ENCODE measurements at regions not wholly inside any gene's neighbourhood (a gene's known extent, or its start where the extent isn't known, plus 50 kb on each side); places are given as distances from the start of the nearest gene placed in this dataset.

GRCh38 chr10:7471720-7472367, 61.0 kb upstream of the SFMBT2 start:
- peaks cover 30% of the 10 kb centered on the region for H3K27me3 Mint-ChIP-seq (ENCODE audit: insufficient read depth)

GRCh38 chr10:7470371-7470770, 59.5 kb upstream of the SFMBT2 start:
- TF ChIP-seq, protein P1, sequence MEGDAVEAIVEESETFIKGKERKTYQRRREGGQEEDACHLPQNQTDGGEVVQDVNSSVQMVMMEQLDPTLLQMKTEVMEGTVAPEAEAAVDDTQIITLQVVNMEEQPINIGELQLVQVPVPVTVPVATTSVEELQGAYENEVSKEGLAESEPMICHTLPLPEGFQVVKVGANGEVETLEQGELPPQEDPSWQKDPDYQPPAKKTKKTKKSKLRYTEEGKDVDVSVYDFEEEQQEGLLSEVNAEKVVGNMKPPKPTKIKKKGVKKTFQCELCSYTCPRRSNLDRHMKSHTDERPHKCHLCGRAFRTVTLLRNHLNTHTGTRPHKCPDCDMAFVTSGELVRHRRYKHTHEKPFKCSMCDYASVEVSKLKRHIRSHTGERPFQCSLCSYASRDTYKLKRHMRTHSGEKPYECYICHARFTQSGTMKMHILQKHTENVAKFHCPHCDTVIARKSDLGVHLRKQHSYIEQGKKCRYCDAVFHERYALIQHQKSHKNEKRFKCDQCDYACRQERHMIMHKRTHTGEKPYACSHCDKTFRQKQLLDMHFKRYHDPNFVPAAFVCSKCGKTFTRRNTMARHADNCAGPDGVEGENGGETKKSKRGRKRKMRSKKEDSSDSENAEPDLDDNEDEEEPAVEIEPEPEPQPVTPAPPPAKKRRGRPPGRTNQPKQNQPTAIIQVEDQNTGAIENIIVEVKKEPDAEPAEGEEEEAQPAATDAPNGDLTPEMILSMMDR (conservative IDR thresholded peaks at IDR 0.05) = no peak
- peaks cover 37% of the 10 kb centered on the region for H3K27me3 Mint-ChIP-seq (ENCODE audit: insufficient read depth)
- H3K4me1 Mint-ChIP-seq = peaks cover 20% of the 10 kb centered on the region
- Histone ChIP-seq H3K27ac (ENCODE audit: low read depth, low read length) (no peak overlapping the region), H3K4me3 (ENCODE audit: low read length) (no peak overlapping the region), H3K9ac (ENCODE audit: extremely low read depth, low read length, poor library complexity, severe bottlenecking) (no peak overlapping the region), H3K27me3 (ENCODE audit: control insufficient read depth, insufficient read depth, low read length, poor library complexity, severe bottlenecking) (peaks cover 36% of the 10 kb centered on the region), H3K9me3 (ENCODE audit: control insufficient read depth, low read length) (no peaks in the 10 kb centered on the region), H3K4me1 (ENCODE audit: control insufficient read depth, insufficient read depth, low read length) (peaks cover 7% of the 10 kb centered on the region), H3K36me3 (ENCODE audit: control insufficient read depth, insufficient read depth, low read length) (no peaks in the 10 kb centered on the region)
- H3K27ac Mint-ChIP-seq = no peak overlapping the region
- no peaks in the 10 kb centered on the region for H3K36me3 Mint-ChIP-seq (ENCODE audit: low read depth)
- H3K9me3 Mint-ChIP-seq = peaks cover 3% of the 10 kb centered on the region
- DNase-seq = no peak
- 84% methylated on average over 2 of the region's 2 CpGs; no CpG with 5 or more reads in 1 of the 2 experiments for WGBS, 2 experiments (ENCODE audit: insufficient coverage in 1 of 2, insufficient read length in 1 of 2)
- H3K4me3 Mint-ChIP-seq = no peak overlapping the region

More at GRCh38 chr10:7471720-7472367, 61.0 kb upstream of the SFMBT2 start:
- TF ChIP-seq, protein P1 (conservative IDR thresholded peaks at IDR 0.05) = no peak
- Mint-ChIP-seq H3K9me3 (peaks cover 3% of the 10 kb centered on the region), H3K4me3 (no peak overlapping the region), H3K36me3 (ENCODE audit: low read depth) (no peaks in the 10 kb centered on the region), H3K27ac (no peak overlapping the region), H3K4me1 (peaks cover 25% of the 10 kb centered on the region)
- peak overlapping the region; percentile 58 for H3K4me3 ChIP-seq (ENCODE audit: low read length)
- H3K27ac ChIP-seq (ENCODE audit: low read depth, low read length) = no peak overlapping the region
- H3K9me3 ChIP-seq (ENCODE audit: control insufficient read depth, low read length) = no peaks in the 10 kb centered on the region
- no peak for DNase-seq
- H3K4me1 ChIP-seq (ENCODE audit: control insufficient read depth, insufficient read depth, low read length) = peaks cover 7% of the 10 kb centered on the region
- WGBS, 2 experiments (ENCODE audit: insufficient coverage in 1 of 2, insufficient read length in 1 of 2) = 87 to 94% methylated on average over 3 to 9 of the region's 9 CpGs
- H3K9ac ChIP-seq (ENCODE audit: extremely low read depth, low read length, poor library complexity, severe bottlenecking) = no peak overlapping the region
- H3K36me3 ChIP-seq (ENCODE audit: control insufficient read depth, insufficient read depth, low read length) = no peaks in the 10 kb centered on the region
- peaks cover 36% of the 10 kb centered on the region for H3K27me3 ChIP-seq (ENCODE audit: control insufficient read depth, insufficient read depth, low read length, poor library complexity, severe bottlenecking)

DNA sequence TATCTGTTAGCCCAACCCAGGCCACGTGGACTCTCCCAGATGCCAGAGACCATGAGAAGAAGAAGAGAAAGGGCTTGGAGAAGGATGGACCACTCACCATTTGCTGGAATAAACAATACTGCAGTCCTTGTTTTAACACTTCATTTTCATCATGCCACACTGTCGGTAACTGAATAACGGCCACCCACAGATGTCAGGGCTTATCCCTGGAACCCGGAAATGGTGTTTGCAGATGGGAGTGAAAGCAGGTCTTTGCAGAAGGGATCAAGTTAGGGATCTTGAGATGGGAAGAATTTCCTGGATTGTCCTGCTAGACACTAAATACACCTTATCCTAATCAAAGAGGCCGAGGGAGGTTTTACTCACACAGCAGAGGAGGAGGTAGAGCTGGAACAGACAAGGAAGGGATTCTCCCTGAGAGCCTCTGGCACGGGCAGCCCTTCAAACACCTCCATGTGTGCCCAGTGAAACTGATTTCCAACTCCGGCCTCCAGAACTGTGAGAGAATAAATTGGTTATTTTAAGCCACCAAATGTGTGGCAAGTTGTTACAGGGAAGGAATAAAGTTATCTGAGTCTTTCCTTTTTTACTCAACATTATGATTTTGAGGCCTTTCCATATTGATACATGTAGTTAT, 56.3 kb upstream of the SFMBT2 start:
- H3K27ac Mint-ChIP-seq = no peak overlapping the region

More for the DNA sequence above, 56.3 kb upstream of the SFMBT2 start:
- TF ChIP-seq, protein P1 (conservative IDR thresholded peaks at IDR 0.05) = no peak
- no peaks in the 10 kb centered on the region for H3K9me3 Mint-ChIP-seq
- no peaks in the 10 kb centered on the region for H3K36me3 Mint-ChIP-seq (ENCODE audit: low read depth)
- H3K27me3 ChIP-seq (ENCODE audit: control insufficient read depth, insufficient read depth, low read length, poor library complexity, severe bottlenecking) = peaks cover 34% of the 10 kb centered on the region
- peaks cover 55% of the 10 kb centered on the region for H3K27me3 Mint-ChIP-seq (ENCODE audit: insufficient read depth)
- no peaks in the 10 kb centered on the region for H3K36me3 ChIP-seq (ENCODE audit: control insufficient read depth, insufficient read depth, low read length)
- no peak overlapping the region for H3K9ac ChIP-seq (ENCODE audit: extremely low read depth, low read length, poor library complexity, severe bottlenecking)
- H3K4me3 ChIP-seq (ENCODE audit: low read length) = peak overlapping the region; percentile 4
- H3K4me1 ChIP-seq (ENCODE audit: control insufficient read depth, insufficient read depth, low read length) = peaks cover 7% of the 10 kb centered on the region
- no peak overlapping the region for H3K27ac ChIP-seq (ENCODE audit: low read depth, low read length)
- peak; percentile 71 for DNase-seq
- H3K9me3 ChIP-seq (ENCODE audit: control insufficient read depth, low read length) = no peaks in the 10 kb centered on the region
- 49% methylated on average over 7 of the region's 7 CpGs; no CpG with 5 or more reads in 1 of the 2 experiments for WGBS, 2 experiments (ENCODE audit: insufficient coverage in 1 of 2, insufficient read length in 1 of 2)
- peaks cover 18% of the 10 kb centered on the region for H3K4me1 Mint-ChIP-seq
- no peak overlapping the region for H3K4me3 Mint-ChIP-seq

Measured in endodermal cell (in vitro differentiated cells).